ENCODE measurements at regions not wholly inside any gene's neighbourhood (a gene's known extent, or its start where the extent isn't known, plus 50 kb on each side); places are given as distances from the start of the nearest gene placed in this dataset.

- no peak for DNase-seq
Observed at GRCh38 chr5:67350185-67350584, 153.6 kb upstream of the CD180 start.

- no peak for DNase-seq
Observed at GRCh38 chr5:67347821-67348220, 151.2 kb upstream of the CD180 start.

GRCh38 chr5:67346611-67347010 is 150.0 kb upstream of the CD180 start:
- no peak for DNase-seq

GRCh38 chr5:67344870-67345269 is 148.3 kb upstream of the CD180 start:
- DNase-seq = no peak

DNA sequence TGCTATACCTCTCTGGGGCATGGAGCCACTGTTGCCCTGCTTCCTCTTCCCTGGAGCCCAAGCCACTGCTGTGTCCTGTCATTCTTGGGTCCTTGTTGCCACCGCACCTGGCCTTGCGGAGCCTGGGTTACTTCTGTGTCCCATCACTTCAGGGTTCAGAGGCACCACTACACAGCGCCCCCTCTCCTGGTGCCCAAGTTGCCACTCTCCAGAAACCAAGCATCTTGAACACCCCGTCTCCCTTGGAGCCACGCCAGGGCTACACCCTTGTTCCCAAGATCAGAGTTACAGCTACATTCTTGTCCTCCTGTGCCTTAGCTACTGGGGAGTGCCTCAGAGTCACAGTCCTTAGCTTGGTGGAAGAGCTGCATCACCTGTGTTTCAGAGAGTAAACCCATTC is 147.2 kb upstream of the CD180 start:
- no peak for DNase-seq

- no peak for DNase-seq
Observed at GRCh38 chr5:67341478-67341877, 144.9 kb upstream of the CD180 start.

GRCh38 chr5:67339219-67339767 is 142.7 kb upstream of the CD180 start:
- DNase-seq = no peak

DNA sequence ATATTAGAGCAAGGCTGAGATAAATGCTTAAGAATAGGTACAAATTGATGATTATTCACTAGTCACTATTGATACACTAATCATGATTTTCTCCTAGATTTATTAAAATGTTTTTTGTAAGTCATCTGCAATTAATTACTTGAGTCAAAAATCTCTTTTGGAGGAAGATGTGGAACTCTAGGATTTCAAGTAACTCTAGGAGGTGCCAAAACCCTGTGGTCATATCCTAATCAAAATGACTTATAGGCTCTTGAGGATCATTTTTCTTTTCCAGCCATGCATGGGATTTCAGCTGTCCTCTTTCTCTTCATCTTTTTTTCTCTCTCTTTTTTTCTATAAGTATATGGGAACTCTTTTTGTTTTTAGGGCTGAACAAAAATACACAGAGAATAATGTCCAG is 141.8 kb upstream of the CD180 start:
- no peak for DNase-seq

DNA sequence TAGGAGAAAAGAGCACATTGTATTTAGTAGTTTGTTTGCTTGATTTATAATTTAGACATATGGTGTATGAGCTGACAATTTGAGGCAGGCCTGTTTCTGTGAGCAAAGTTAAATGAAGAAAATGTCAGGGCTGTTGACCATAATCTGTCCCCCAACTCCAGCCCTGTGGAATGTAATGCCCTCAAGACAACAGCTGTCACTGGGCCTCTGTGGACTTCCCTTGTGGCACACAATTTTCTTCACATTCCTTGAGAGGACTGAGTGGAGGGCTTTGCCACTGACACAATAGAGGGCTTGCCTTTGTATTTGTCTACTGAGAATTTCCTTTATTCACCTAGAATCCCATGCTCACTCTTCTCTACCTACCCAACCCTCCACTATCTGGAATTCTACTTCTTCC is 141.2 kb upstream of the CD180 start:
- no peak for DNase-seq

DNA sequence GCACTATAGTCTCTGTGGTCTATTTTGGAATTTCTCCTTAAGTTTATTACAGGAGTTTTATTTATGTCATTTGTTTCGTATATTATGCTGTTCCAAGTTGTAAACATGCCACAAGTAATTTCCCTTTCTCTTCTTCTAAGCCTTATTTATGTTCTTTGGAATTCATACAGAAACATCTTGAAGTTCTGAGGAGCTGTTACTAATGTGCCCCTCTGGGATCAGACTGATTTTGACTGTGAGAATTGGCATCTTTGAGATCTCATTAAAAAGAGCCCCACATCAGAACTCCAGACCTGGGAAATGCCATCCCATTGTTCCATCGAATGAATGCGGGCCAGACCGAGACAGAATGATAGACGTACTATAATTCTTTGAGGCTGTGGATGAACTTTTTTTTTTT is 138.8 kb upstream of the CD180 start:
- no peak for DNase-seq

GRCh38 chr5:67334373-67334772 is 137.8 kb upstream of the CD180 start:
- DNase-seq = no peak

GRCh38 chr5:67333171-67333570 is 136.6 kb upstream of the CD180 start:
- DNase-seq = no peak

GRCh38 chr5:67331296-67331925 is 134.8 kb upstream of the CD180 start:
- no peak for DNase-seq

DNA sequence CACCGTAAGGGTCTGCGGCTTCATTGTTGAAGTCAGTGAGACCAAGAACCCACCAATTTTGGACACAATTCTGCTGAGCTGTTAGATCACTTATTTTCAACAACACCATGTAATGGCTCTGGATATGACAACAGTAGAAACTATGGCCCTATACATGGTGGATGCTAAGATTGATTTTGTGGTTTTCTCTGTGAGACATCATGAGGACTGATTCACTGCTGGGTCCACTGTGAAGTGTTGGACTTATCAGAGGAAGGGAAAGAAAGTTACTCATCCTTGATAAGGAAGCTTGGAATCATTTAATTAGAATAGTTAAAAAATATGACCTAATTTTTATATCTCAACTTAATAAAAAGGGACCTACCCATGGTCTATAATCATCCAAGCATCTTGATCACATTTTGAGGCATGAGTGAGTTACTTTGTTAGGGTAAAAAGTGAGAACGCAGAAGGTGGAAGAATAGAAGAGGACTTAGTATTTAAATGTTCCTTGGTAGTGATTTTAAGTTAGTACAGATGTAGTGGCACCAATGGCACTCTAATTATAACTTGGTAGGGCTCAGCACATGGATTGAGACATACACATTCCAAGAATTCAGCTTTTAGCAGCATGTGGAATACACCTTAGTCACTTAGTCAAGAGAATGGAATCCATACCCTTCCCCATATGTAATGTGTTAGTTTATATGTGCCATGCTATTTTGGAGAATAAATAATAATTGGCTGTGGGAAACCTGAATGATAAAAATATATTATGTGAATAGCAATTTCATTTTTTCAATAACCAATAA is 123.5 kb upstream of the CD180 start:
- DNase-seq = no peak

DNA sequence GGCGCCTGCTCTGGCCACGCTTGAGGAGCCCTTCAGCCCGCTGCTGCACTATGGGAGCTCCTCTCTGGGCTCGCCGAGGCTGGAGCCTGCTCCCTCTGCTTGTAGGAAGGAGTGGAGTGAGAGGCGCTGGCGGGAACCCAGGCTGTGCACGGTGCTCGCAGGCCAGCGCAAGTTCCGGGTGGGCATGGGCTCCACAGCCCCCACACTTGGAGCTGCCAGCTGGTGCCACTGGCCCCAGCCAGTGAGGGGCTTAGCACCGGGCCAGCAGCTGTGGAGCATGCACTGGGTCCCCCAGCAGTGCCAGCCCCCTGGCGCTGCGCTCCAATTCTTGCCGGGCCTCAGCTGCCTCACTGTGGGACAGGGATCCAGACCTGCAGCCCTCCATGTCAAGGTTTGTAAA is 122.1 kb upstream of the CD180 start:
- DNase-seq = no peak

- DNase-seq = no peak
Observed at GRCh38 chr5:67317603-67318002, 121.0 kb upstream of the CD180 start.

- no peak for DNase-seq
Observed at GRCh38 chr5:67316695-67317094, 120.1 kb upstream of the CD180 start.

DNA sequence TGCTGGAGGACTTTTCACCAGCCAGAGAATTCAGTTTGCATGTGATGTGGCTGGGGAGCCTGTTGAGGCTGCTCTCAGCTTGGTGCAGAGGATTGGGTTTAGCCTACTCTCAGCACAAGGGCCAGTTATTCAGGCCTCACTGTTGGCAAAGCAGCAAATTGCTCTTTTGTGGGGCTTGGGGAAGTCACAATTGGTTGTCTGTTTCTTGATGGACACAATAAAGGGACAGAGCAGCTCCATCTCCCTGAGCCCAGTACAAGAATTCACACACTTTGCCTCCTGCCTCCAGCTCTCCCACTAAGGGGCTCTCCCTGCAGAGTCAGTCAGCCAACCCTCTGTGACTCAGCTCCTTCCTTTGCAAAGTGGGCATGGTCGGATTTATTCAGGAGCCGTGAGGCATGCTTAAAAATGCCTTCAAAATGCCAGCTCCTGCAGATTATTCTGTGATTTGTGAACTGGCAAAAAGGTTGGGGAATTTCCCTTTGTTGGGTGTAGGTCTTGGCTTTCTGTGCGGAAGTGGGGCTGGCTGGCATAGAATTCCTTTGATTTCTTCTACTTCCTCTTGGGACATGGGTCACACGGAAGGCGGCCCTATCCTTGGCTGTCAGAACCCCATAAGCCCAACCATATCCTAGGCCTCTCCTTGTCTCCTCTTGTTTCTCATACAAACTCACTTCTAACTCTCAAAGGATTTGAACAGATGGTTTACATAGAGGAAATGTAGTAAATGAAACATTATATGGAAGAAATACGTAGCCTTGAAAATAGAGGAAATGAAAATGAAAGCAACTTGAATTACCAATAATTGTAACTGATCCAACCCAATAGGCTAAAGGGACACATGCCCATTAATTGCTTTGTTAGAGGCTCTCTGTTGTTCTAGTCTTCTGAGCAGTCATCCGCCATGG is 118.7 kb upstream of the CD180 start:
- peak; percentile 38 for DNase-seq

DNA sequence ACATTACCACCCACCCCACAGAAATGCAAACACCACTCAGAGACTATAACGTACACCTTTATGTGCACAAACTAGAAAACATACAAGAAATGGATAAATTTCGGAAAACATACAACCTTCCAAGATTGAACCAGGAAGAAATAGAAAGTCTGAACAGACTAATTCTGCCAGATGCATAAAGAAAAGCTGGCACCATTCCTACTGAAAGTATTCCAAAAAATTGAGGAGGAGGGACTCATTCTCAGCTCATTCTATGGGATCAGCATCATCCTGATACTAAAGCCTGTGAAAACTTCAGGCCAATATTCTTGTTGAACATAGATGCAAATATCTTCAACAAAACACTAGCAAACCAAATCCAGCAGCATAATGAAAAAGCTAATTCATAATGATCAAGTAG is 115.1 kb upstream of the CD180 start:
- DNase-seq = no peak

DNA sequence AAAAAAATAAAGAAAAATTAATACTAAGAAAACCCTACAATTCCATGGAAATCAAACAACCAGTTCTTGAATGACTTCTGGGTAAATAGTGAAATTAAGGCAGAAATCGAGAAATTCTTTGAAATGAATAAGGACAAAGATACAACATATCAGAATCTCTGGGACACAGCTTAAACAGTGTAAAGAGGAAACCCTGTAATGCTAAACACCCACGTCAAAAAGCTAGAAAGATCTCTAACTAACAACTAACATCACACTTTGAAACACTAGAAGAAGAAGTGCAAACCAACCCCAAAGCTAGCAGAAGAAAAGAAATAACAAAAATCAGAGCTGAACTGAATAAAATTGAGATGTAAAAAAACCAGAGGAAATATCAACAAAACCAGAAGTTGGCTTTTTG is 114.6 kb upstream of the CD180 start:
- DNase-seq = no peak

DNA sequence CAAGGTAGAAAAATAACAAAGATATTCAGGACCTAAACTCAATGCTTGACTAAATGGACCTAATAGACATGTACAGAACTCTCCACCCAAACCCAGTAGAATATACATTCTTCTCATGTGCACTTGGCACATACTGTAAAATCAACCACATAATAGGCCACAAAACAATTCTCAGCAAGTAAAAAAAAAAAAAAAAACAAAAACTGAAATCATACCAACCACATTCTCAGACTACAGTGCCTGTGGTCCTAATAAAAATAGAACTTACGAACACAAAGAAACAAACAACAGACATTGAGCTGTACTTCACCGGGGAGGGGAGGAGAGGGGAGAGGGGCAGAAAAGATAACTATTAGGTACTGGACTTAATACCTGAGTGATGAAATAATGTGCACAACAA is 114.1 kb upstream of the CD180 start:
- DNase-seq = no peak

GRCh38 chr5:67310169-67310568 is 113.6 kb upstream of the CD180 start:
- DNase-seq = no peak

DNA sequence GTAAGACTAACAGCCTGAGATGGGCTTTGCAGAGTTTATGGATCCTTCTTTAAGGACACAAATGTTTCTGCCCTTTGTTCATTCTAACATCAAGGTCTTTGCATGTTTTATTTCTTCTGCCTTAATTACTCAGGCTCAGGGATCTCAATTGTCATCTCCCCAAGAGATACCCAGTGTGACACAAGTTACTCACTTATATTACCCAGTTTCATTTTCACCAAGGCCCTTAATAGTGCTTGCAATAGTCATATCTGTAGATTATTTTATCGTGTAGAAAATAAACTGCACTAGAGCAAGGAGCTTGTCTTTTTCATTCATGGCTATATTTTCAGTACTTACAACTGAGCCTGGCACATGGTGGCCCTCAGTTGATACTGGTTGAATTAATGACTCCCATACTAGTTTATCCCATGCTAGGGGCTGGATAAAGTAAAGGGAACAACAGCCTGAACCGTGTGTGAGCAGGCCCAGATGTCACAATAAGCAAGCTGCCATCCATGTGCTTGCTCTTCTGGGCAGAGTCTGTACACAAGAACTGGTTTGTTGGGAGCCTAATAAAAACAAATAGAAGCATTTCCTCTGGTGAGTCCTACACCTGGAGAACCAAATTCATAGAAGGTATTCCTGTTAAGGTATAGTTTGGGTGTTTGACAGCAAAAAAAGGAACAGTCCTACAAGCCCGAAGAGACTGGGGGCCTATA is 112.5 kb upstream of the CD180 start:
- DNase-seq = no peak

Measured in femur (tissue), 1 donor.